IPS-18a (cell line): ENCODE measurements at regions not wholly inside any gene's neighbourhood (a gene's known extent, or its start where the extent isn't known, plus 50 kb on each side); places are given as distances from the start of the nearest gene placed in this dataset.

ENCODE experiments used
- H3K27ac ChIP-seq: one replicate; pipeline ENCODE4 v1.5.1; 2013; ENCODE audit warnings: low read length
- H3K27me3 ChIP-seq: one replicate; pipeline ENCODE4 v1.6.1; 2013; ENCODE audit warnings: mild to moderate bottlenecking, low read length; ENCODE audit not compliant: control insufficient read depth, insufficient read depth
- H3K36me3 ChIP-seq: one replicate; pipeline ENCODE4 v1.6.1; 2013; ENCODE audit warnings: low read depth, low read length; ENCODE audit not compliant: control insufficient read depth
- H3K4me1 ChIP-seq: one replicate; pipeline ENCODE4 v1.6.1; 2013; ENCODE audit warnings: low read depth, low read length; ENCODE audit not compliant: control insufficient read depth
- H3K4me3 ChIP-seq: one replicate; pipeline ENCODE4 v1.5.1; 2013; ENCODE audit warnings: low read length
- H3K9ac ChIP-seq: one replicate; pipeline ENCODE4 v1.6.1; 2013; ENCODE audit warnings: mild to moderate bottlenecking, low read length, moderate library complexity
- H3K9me3 ChIP-seq: one replicate; pipeline ENCODE4 v1.6.1; 2013; ENCODE audit warnings: low read depth, low read length; ENCODE audit not compliant: control insufficient read depth

GRCh38 chr1:189429610-189430009, 1048.1 kb downstream of the BRINP3 start:
- H3K4me1 ChIP-seq, result no peaks in the 10 kb centered on the region
- no peak overlapping the region for H3K4me3 ChIP-seq
- H3K9ac ChIP-seq, result no peak overlapping the region
- no peak overlapping the region for H3K27ac ChIP-seq
- H3K36me3 ChIP-seq, result no peaks in the 10 kb centered on the region
- no peaks in the 10 kb centered on the region for H3K27me3 ChIP-seq
- H3K9me3 ChIP-seq, result no peaks in the 10 kb centered on the region

GRCh38 chr1:189431447-189431846, 1046.2 kb downstream of the BRINP3 start:
- Histone ChIP-seq H3K27me3 (no peaks in the 10 kb centered on the region), H3K27ac (no peak overlapping the region), H3K36me3 (no peaks in the 10 kb centered on the region), H3K9me3 (no peaks in the 10 kb centered on the region), H3K4me1 (no peaks in the 10 kb centered on the region), H3K9ac (no peak overlapping the region), H3K4me3 (no peak overlapping the region)

- Histone ChIP-seq H3K27me3 (no peaks in the 10 kb centered on the region), H3K27ac (no peak overlapping the region), H3K9me3 (no peaks in the 10 kb centered on the region), H3K4me1 (no peaks in the 10 kb centered on the region), H3K4me3 (no peak overlapping the region), H3K36me3 (no peaks in the 10 kb centered on the region), H3K9ac (no peak overlapping the region)
Observed at GRCh38 chr1:189432753-189433152, 1044.9 kb downstream of the BRINP3 start.

- Histone ChIP-seq H3K27me3 (no peaks in the 10 kb centered on the region), H3K27ac (no peak overlapping the region), H3K4me3 (no peak overlapping the region), H3K4me1 (no peaks in the 10 kb centered on the region), H3K36me3 (no peaks in the 10 kb centered on the region), H3K9me3 (no peaks in the 10 kb centered on the region), H3K9ac (no peak overlapping the region)
Observed at GRCh38 chr1:189434461-189434860, 1043.2 kb downstream of the BRINP3 start.

- no peaks in the 10 kb centered on the region for H3K27me3 ChIP-seq
- no peaks in the 10 kb centered on the region for H3K4me1 ChIP-seq
- no peak overlapping the region for H3K27ac ChIP-seq
- no peak overlapping the region for H3K4me3 ChIP-seq
- no peaks in the 10 kb centered on the region for H3K9me3 ChIP-seq
- H3K9ac ChIP-seq, result no peak overlapping the region
- H3K36me3 ChIP-seq, result no peaks in the 10 kb centered on the region
Observed at GRCh38 chr1:189435398-189435797, 1042.3 kb downstream of the BRINP3 start.

GRCh38 chr1:189438808-189439207, 1038.9 kb downstream of the BRINP3 start:
- Histone ChIP-seq H3K27ac (no peak overlapping the region), H3K9me3 (no peaks in the 10 kb centered on the region), H3K36me3 (no peaks in the 10 kb centered on the region), H3K27me3 (no peaks in the 10 kb centered on the region), H3K4me3 (no peak overlapping the region), H3K4me1 (no peaks in the 10 kb centered on the region), H3K9ac (no peak overlapping the region)

GRCh38 chr1:189463166-189463565, 1014.5 kb downstream of the BRINP3 start:
- no peaks in the 10 kb centered on the region for H3K4me1 ChIP-seq
- no peaks in the 10 kb centered on the region for H3K9me3 ChIP-seq
- no peaks in the 10 kb centered on the region for H3K36me3 ChIP-seq
- H3K4me3 ChIP-seq, result no peak overlapping the region
- no peaks in the 10 kb centered on the region for H3K27me3 ChIP-seq
- H3K27ac ChIP-seq, result no peak overlapping the region
- H3K9ac ChIP-seq, result no peak overlapping the region

- no peaks in the 10 kb centered on the region for H3K9me3 ChIP-seq
- no peaks in the 10 kb centered on the region for H3K36me3 ChIP-seq
- no peaks in the 10 kb centered on the region for H3K4me1 ChIP-seq
- H3K4me3 ChIP-seq, result no peak overlapping the region
- H3K27ac ChIP-seq, result no peak overlapping the region
- no peaks in the 10 kb centered on the region for H3K27me3 ChIP-seq
- no peak overlapping the region for H3K9ac ChIP-seq
Observed at GRCh38 chr1:189496768-189497167, 980.9 kb downstream of the BRINP3 start.

GRCh38 chr1:189499736-189500135, 977.9 kb downstream of the BRINP3 start:
- no peak overlapping the region for H3K27ac ChIP-seq
- H3K4me3 ChIP-seq, result no peak overlapping the region
- H3K9me3 ChIP-seq, result no peaks in the 10 kb centered on the region
- H3K27me3 ChIP-seq, result no peaks in the 10 kb centered on the region
- H3K9ac ChIP-seq, result no peak overlapping the region
- no peaks in the 10 kb centered on the region for H3K36me3 ChIP-seq
- no peaks in the 10 kb centered on the region for H3K4me1 ChIP-seq

- Histone ChIP-seq H3K27ac (no peak overlapping the region), H3K9me3 (no peaks in the 10 kb centered on the region), H3K36me3 (no peaks in the 10 kb centered on the region), H3K4me1 (no peaks in the 10 kb centered on the region), H3K27me3 (no peaks in the 10 kb centered on the region), H3K4me3 (no peak overlapping the region), H3K9ac (no peak overlapping the region)
Observed at GRCh38 chr1:189500778-189501177, 976.9 kb downstream of the BRINP3 start.

GRCh38 chr1:189510827-189511226, 966.8 kb downstream of the BRINP3 start:
- no peaks in the 10 kb centered on the region for H3K4me1 ChIP-seq
- no peak overlapping the region for H3K9ac ChIP-seq
- no peak overlapping the region for H3K27ac ChIP-seq
- no peak overlapping the region for H3K4me3 ChIP-seq
- H3K36me3 ChIP-seq, result no peaks in the 10 kb centered on the region
- H3K27me3 ChIP-seq, result no peaks in the 10 kb centered on the region
- H3K9me3 ChIP-seq, result no peaks in the 10 kb centered on the region

- H3K27ac ChIP-seq, result no peak overlapping the region
- H3K9ac ChIP-seq, result no peak overlapping the region
- no peaks in the 10 kb centered on the region for H3K36me3 ChIP-seq
- H3K4me1 ChIP-seq, result no peaks in the 10 kb centered on the region
- H3K27me3 ChIP-seq, result no peaks in the 10 kb centered on the region
- no peak overlapping the region for H3K4me3 ChIP-seq
- H3K9me3 ChIP-seq, result no peaks in the 10 kb centered on the region
Observed at GRCh38 chr1:189513091-189513490, 964.6 kb downstream of the BRINP3 start.
